Muscle of leg (tissue), 3 donors: ENCODE measurements at regions not wholly inside any gene's neighbourhood (a gene's known extent, or its start where the extent isn't known, plus 50 kb on each side); places are given as distances from the start of the nearest gene placed in this dataset.
A peak's percentile ranks its signal among the peaks of the same experiment; 100 is the strongest.
"Not testable (repeated sequence)": the region's sequence is repeated elsewhere in the genome, so short reads cannot be mapped to it uniquely, and the experiment has no call there.

Experiments used
- DNase-seq: peaks from one replicate; pipeline ENCODE4 v3.0.0; 2013
- H3K27ac ChIP-seq: one replicate; pipeline ENCODE4 v1.5.1; 2013; ENCODE audit warnings: mild to moderate bottlenecking, low read length, control low read depth
- H3K27me3 ChIP-seq: one replicate; pipeline ENCODE4 v1.6.1; 2013; ENCODE audit warnings: low read length; ENCODE audit not compliant: control insufficient read depth, insufficient read depth
- H3K36me3 ChIP-seq: one replicate; pipeline ENCODE4 v1.6.1; 2013; ENCODE audit warnings: low read length; ENCODE audit not compliant: control insufficient read depth, insufficient read depth
- H3K4me1 ChIP-seq: one replicate; pipeline ENCODE4 v1.6.1; 2013; ENCODE audit warnings: low read length; ENCODE audit not compliant: control insufficient read depth, insufficient read depth
- H3K4me3 ChIP-seq: one replicate; pipeline ENCODE4 v1.5.1; 2013; ENCODE audit warnings: low read length, control low read depth
- H3K9me3 ChIP-seq: replicated peaks from 2 replicates; pipeline ENCODE4 v1.6.1; 2013; ENCODE audit warnings: low read depth, low read length; ENCODE audit not compliant: control insufficient read depth
- WGBS: methylation state at CpG from one replicate; pipeline ENCODE4 v1.1.5; 2013; ENCODE audit warnings: missing lambda C conversion rate; ENCODE audit not compliant: insufficient coverage; 5-methylcytosine and 5-hydroxymethylcytosine counted together

- H3K27me3 ChIP-seq, H3K9me3 ChIP-seq, DNase-seq, H3K4me1 ChIP-seq, H3K36me3 ChIP-seq, H3K27ac ChIP-seq, H3K4me3 ChIP-seq: not testable (repeated sequence)
- 94% methylated on average over 11 of the region's 39 CpGs for WGBS
These were observed 354.8 kb downstream of the NUP35 start for GRCh38 chr2:183478941-183479595.

GRCh38 chr2:183487326-183487725 lies 363.1 kb downstream of the NUP35 start:
- H3K27ac ChIP-seq, result no peak overlapping the region
- no peaks in the 10 kb centered on the region for H3K27me3 ChIP-seq
- no peak for DNase-seq
- WGBS, result no CpG with 5 or more reads among the region's 3 CpGs
- peaks cover 6% of the 10 kb centered on the region for H3K4me1 ChIP-seq
- no peaks in the 10 kb centered on the region for H3K36me3 ChIP-seq
- no peak overlapping the region for H3K4me3 ChIP-seq
- H3K9me3 ChIP-seq, result no peaks in the 10 kb centered on the region

GRCh38 chr2:183488421-183488820 lies 364.2 kb downstream of the NUP35 start:
- H3K4me1 ChIP-seq, result peaks cover 6% of the 10 kb centered on the region
- H3K4me3 ChIP-seq, result no peak overlapping the region
- no peak for DNase-seq
- H3K36me3 ChIP-seq, result no peaks in the 10 kb centered on the region
- H3K9me3 ChIP-seq, result no peaks in the 10 kb centered on the region
- no peak overlapping the region for H3K27ac ChIP-seq
- H3K27me3 ChIP-seq, result no peaks in the 10 kb centered on the region

- H3K4me3 ChIP-seq, result no peak overlapping the region
- WGBS, result no CpG with 5 or more reads among the region's 3 CpGs
- H3K4me1 ChIP-seq, result peaks cover 6% of the 10 kb centered on the region
- no peaks in the 10 kb centered on the region for H3K9me3 ChIP-seq
- H3K27ac ChIP-seq, result peak overlapping the region; percentile 16
- no peak for DNase-seq
- no peaks in the 10 kb centered on the region for H3K27me3 ChIP-seq
- no peaks in the 10 kb centered on the region for H3K36me3 ChIP-seq
These were observed 366.2 kb downstream of the NUP35 start for GRCh38 chr2:183490489-183490888.

GRCh38 chr2:183490914-183491313 lies 366.7 kb downstream of the NUP35 start:
- no CpG with 5 or more reads among the region's 2 CpGs for WGBS

GRCh38 chr2:183493040-183493439 lies 368.8 kb downstream of the NUP35 start:
- Histone ChIP-seq H3K4me1 (peaks cover 6% of the 10 kb centered on the region), H3K27me3 (no peaks in the 10 kb centered on the region), H3K27ac (no peak overlapping the region), H3K36me3 (no peaks in the 10 kb centered on the region), H3K9me3 (no peaks in the 10 kb centered on the region), H3K4me3 (no peak overlapping the region)
- DNase-seq, result peak; percentile 17
- WGBS, result 12% methylated on average over 3 of the region's 5 CpGs

More at GRCh38 chr2:183490914-183491313, 366.7 kb downstream of the NUP35 start:
- no peaks in the 10 kb centered on the region for H3K27me3 ChIP-seq
- DNase-seq, result peak; percentile 76
- peak overlapping the region; percentile 16 for H3K27ac ChIP-seq
- no peak overlapping the region for H3K4me3 ChIP-seq
- peaks cover 6% of the 10 kb centered on the region for H3K4me1 ChIP-seq
- no peaks in the 10 kb centered on the region for H3K36me3 ChIP-seq
- no peaks in the 10 kb centered on the region for H3K9me3 ChIP-seq

- Histone ChIP-seq H3K27me3 (no peaks in the 10 kb centered on the region), H3K27ac (no peak overlapping the region), H3K9me3 (no peaks in the 10 kb centered on the region), H3K4me1 (peaks cover 6% of the 10 kb centered on the region), H3K36me3 (no peaks in the 10 kb centered on the region), H3K4me3 (no peak overlapping the region)
- no peak for DNase-seq
- WGBS, result no CpG with 5 or more reads among the region's 2 CpGs
These were observed 370.8 kb downstream of the NUP35 start for GRCh38 chr2:183495079-183495478.

GRCh38 chr2:183495589-183496267 lies 371.5 kb downstream of the NUP35 start:
- H3K27me3 ChIP-seq, result no peaks in the 10 kb centered on the region
- H3K9me3 ChIP-seq, result no peaks in the 10 kb centered on the region
- no peak for DNase-seq
- H3K4me1 ChIP-seq, result peaks cover 5% of the 10 kb centered on the region
- H3K4me3 ChIP-seq, result no peak overlapping the region
- no peaks in the 10 kb centered on the region for H3K36me3 ChIP-seq
- WGBS, result 50% methylated on average over 1 of the region's 3 CpGs
- no peak overlapping the region for H3K27ac ChIP-seq

- no peaks in the 10 kb centered on the region for H3K27me3 ChIP-seq
These were observed 373.6 kb downstream of the NUP35 start for GRCh38 chr2:183497861-183498260.

GRCh38 chr2:183505911-183506310 lies 381.7 kb downstream of the NUP35 start:
- peaks cover 2% of the 10 kb centered on the region for H3K9me3 ChIP-seq
- DNase-seq, result no peak
- H3K4me3 ChIP-seq, result no peak overlapping the region
- no peak overlapping the region for H3K27ac ChIP-seq
- H3K36me3 ChIP-seq, result no peaks in the 10 kb centered on the region
- no CpG with 5 or more reads among the region's 1 CpG for WGBS
- no peaks in the 10 kb centered on the region for H3K27me3 ChIP-seq
- no peaks in the 10 kb centered on the region for H3K4me1 ChIP-seq

More at GRCh38 chr2:183497861-183498260, 373.6 kb downstream of the NUP35 start:
- Histone ChIP-seq H3K36me3 (no peaks in the 10 kb centered on the region), H3K4me1 (no peaks in the 10 kb centered on the region), H3K4me3 (no peak overlapping the region), H3K27ac (no peak overlapping the region), H3K9me3 (no peaks in the 10 kb centered on the region)
- DNase-seq, result no peak
- 62% methylated on average over 1 of the region's 1 CpG for WGBS
